ENCODE measurements at regions not wholly inside any gene's neighbourhood (a gene's known extent, or its start where the extent isn't known, plus 50 kb on each side); places are given as distances from the start of the nearest gene placed in this dataset.

GRCh38 chr4:121226362-121226761 is 62.2 kb upstream of the TNIP3 start:
- peak; percentile 31 for DNase-seq

GRCh38 chr4:121221608-121222007 is 57.5 kb upstream of the TNIP3 start:
- peak; percentile 29 for DNase-seq

GRCh38 chr4:121221201-121221600 is 57.1 kb upstream of the TNIP3 start:
- DNase-seq = no peak

- no peak for DNase-seq
Measured at GRCh38 chr4:121220698-121221097, 56.6 kb upstream of the TNIP3 start.

GRCh38 chr4:121219227-121219626 is 55.1 kb upstream of the TNIP3 start:
- DNase-seq = no peak

- DNase-seq = no peak
Measured at GRCh38 chr4:121217351-121217750, 53.2 kb upstream of the TNIP3 start.

- DNase-seq = peak; percentile 20
Measured at GRCh38 chr4:121216461-121216860, 52.3 kb upstream of the TNIP3 start.

GRCh38 chr4:121213940-121214339 is 49.8 kb upstream of the TNIP3 start:
- no peak for DNase-seq
